ENCODE measurements at regions not wholly inside any gene's neighbourhood (a gene's known extent, or its start where the extent isn't known, plus 50 kb on each side); places are given as distances from the start of the nearest gene placed in this dataset.

DNA sequence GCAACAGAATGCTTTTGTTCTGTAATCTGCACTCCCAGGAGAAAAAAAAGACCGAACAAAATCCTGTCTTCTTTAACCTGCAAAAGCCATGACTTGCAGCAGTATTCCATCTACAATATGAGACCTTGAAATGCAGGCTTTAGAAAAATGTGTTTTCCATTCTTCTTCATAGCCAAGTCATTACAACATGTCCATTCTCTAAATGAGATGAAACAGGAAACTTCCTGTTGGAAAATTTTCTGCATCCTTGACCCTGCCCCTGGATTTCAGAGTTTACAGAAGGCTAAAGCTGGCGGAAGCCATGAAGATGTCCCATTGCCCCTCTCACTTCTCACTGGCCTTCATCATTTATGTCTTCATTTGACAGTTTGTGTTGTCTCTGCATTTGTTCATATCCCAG is 546.4 kb downstream of the TNS3 start:
- no peak for TF ChIP-seq EZH2phosphoT487 (IDR thresholded peaks at IDR 0.05; ENCODE audit: borderline replicate concordance, low read depth, low read length)
- TF ChIP-seq, protein P1, sequence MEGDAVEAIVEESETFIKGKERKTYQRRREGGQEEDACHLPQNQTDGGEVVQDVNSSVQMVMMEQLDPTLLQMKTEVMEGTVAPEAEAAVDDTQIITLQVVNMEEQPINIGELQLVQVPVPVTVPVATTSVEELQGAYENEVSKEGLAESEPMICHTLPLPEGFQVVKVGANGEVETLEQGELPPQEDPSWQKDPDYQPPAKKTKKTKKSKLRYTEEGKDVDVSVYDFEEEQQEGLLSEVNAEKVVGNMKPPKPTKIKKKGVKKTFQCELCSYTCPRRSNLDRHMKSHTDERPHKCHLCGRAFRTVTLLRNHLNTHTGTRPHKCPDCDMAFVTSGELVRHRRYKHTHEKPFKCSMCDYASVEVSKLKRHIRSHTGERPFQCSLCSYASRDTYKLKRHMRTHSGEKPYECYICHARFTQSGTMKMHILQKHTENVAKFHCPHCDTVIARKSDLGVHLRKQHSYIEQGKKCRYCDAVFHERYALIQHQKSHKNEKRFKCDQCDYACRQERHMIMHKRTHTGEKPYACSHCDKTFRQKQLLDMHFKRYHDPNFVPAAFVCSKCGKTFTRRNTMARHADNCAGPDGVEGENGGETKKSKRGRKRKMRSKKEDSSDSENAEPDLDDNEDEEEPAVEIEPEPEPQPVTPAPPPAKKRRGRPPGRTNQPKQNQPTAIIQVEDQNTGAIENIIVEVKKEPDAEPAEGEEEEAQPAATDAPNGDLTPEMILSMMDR (conservative IDR thresholded peaks at IDR 0.05; ENCODE audit: low read length) = no peak
- no peaks in the 10 kb centered on the region for H3K79me2 ChIP-seq (ENCODE audit: insufficient read depth, low read depth, low read length)

DNA sequence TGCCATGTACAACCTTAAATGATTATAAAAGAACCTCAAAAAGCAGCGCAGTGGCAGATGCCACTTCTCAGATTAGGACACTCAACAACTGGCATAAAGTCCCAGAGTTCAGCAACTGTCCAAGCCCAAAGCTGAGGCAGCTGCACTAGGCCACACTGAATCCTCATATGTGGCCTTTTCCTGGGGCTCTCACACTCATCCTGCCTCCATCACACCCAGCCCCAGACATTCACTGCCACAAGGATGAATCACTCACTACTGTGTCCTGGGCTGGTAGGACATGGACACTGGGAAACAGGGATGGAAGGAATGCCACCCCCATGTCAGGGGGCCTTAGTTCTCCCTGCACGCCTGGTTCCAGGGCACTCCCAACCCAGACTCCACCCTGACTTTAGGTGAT is 547.7 kb downstream of the TNS3 start:
- Histone ChIP-seq H2AFZ (ENCODE audit: low read length) (no peak overlapping the region), H3K9me2 (ENCODE audit: insufficient read depth, low read length) (no peaks in the 10 kb centered on the region), H3K4me3 (ENCODE audit: low read depth, low read length, poor library complexity, severe bottlenecking) (no peak overlapping the region), H3K9me3 (ENCODE audit: low read length) (no peaks in the 10 kb centered on the region), H3K79me2 (ENCODE audit: insufficient read depth, low read depth, low read length) (no peaks in the 10 kb centered on the region), H3K36me3 (ENCODE audit: insufficient read depth, low read length) (no peaks in the 10 kb centered on the region), H3K4me1 (ENCODE audit: insufficient read depth, low read length, poor library complexity, severe bottlenecking) (peaks cover 4% of the 10 kb centered on the region), H3K4me2 (ENCODE audit: low read length) (no peak overlapping the region), H4K20me1 (ENCODE audit: insufficient read depth, low read length) (no peaks in the 10 kb centered on the region), H3K27ac (ENCODE audit: low read depth, low read length, poor library complexity, severe bottlenecking) (no peak overlapping the region)
- intact Hi-C loops (cut with micrococcal nuclease; ENCODE audit: unreplicated experiment) = no loop called here
- DNase-seq (ENCODE audit: low spot score) = no peak
- TF ChIP-seq, protein P1 (conservative IDR thresholded peaks at IDR 0.05; ENCODE audit: low read length) = no peak
- no peak for TF ChIP-seq EZH2phosphoT487 (IDR thresholded peaks at IDR 0.05; ENCODE audit: borderline replicate concordance, low read depth, low read length)
- POLR2A ChIA-PET = interaction anchor here (0.7 kb wide), 3 partner anchors 69 to 1337 kb away, joined by 3 read pairs; no protein-coding TSS in a partner anchor
- BruUV-seq (replicated peaks) = no TSS peak
- CTCF ChIA-PET (ENCODE audit: unreplicated experiment) = no interaction called here

More for the DNA sequence above, 546.4 kb downstream of the TNS3 start:
- Histone ChIP-seq H3K4me1 (ENCODE audit: insufficient read depth, low read length, poor library complexity, severe bottlenecking) (peaks cover 4% of the 10 kb centered on the region), H4K20me1 (ENCODE audit: insufficient read depth, low read length) (no peaks in the 10 kb centered on the region), H2AFZ (ENCODE audit: low read length) (no peak overlapping the region), H3K36me3 (ENCODE audit: insufficient read depth, low read length) (no peaks in the 10 kb centered on the region), H3K27ac (ENCODE audit: low read depth, low read length, poor library complexity, severe bottlenecking) (no peak overlapping the region), H3K9me3 (ENCODE audit: low read length) (no peaks in the 10 kb centered on the region), H3K4me3 (ENCODE audit: low read depth, low read length, poor library complexity, severe bottlenecking) (no peak overlapping the region), H3K9me2 (ENCODE audit: insufficient read depth, low read length) (no peaks in the 10 kb centered on the region), H3K4me2 (ENCODE audit: low read length) (no peak overlapping the region)
- ChIA-PET POLR2A (no interaction called here), CTCF (ENCODE audit: unreplicated experiment) (no interaction called here)
- intact Hi-C loops (cut with micrococcal nuclease; ENCODE audit: unreplicated experiment) = no loop called here
- no TSS peak for BruUV-seq (replicated peaks)
- DNase-seq (ENCODE audit: low spot score) = no peak

DNA sequence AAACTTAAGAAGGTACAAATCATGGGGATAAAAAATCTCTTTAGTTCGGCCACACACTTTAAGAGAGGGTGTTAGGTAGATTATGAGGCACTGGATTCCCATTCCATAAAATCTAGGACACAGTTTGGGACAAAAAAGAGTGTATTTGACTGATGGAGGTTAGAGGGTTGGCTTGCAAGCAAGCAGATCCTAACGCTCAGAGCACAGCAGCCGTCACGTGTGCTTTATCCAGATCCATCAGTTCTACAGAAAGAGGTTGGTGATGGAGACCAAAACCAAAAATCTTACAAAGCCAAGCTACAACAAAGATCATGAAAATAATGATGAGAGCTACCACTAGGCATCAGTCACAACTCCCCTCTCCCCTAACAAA is 549.4 kb downstream of the TNS3 start:
- CTCF ChIA-PET (ENCODE audit: unreplicated experiment) = no interaction called here
- BruUV-seq (replicated peaks) = no TSS peak
- Histone ChIP-seq H3K9me2 (ENCODE audit: insufficient read depth, low read length) (no peaks in the 10 kb centered on the region), H3K36me3 (ENCODE audit: insufficient read depth, low read length) (no peaks in the 10 kb centered on the region), H4K20me1 (ENCODE audit: insufficient read depth, low read length) (no peaks in the 10 kb centered on the region), H3K4me1 (ENCODE audit: insufficient read depth, low read length, poor library complexity, severe bottlenecking) (no peaks in the 10 kb centered on the region), H3K27ac (ENCODE audit: low read depth, low read length, poor library complexity, severe bottlenecking) (no peak overlapping the region), H3K4me3 (ENCODE audit: low read depth, low read length, poor library complexity, severe bottlenecking) (no peak overlapping the region), H3K4me2 (ENCODE audit: low read length) (no peak overlapping the region), H3K9me3 (ENCODE audit: low read length) (no peaks in the 10 kb centered on the region), H3K79me2 (ENCODE audit: insufficient read depth, low read depth, low read length) (no peaks in the 10 kb centered on the region), H2AFZ (ENCODE audit: low read length) (no peak overlapping the region; the same call in 1 of the 2 replicates)
- POLR2A ChIA-PET = interaction anchor here (0.7 to 1.4 kb wide), 4 partner anchors 15 to 375 kb away, joined by 3 to 5 read pairs (median 4); no protein-coding TSS in a partner anchor
- intact Hi-C loops (cut with micrococcal nuclease; ENCODE audit: unreplicated experiment) = no loop called here
- no peak for DNase-seq (ENCODE audit: low spot score)
- TF ChIP-seq, protein P1 (conservative IDR thresholded peaks at IDR 0.05; ENCODE audit: low read length) = no peak
- TF ChIP-seq EZH2phosphoT487 (IDR thresholded peaks at IDR 0.05; ENCODE audit: borderline replicate concordance, low read depth, low read length) = no peak
